ENCODE measurements at regions not wholly inside any gene's neighbourhood (a gene's known extent, or its start where the extent isn't known, plus 50 kb on each side); places are given as distances from the start of the nearest gene placed in this dataset.

DNA sequence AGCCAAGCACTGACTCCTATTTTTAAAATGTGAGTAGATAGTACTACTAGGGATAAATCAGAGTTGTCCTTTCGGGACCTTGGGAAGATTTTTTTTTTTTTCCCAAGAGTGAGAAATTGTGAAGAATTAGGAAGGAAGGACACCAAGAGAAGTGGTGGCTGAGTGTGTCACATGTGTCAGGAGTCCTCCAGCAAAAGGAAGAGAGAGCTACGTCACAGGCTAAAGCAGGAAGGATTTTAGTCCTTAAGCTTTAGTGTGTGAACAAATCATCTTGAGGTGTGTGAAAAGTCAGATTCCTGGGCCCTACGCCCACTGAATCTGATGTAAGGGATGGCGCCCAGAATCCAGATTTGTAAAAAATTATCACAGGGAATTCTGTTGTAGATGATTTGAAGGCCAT lies 172.7 kb downstream of the SERPINI1 start:
- TF ChIP-seq CTCF (IDR thresholded peaks at IDR 0.05; ENCODE audit: insufficient read depth, low read length) (no peak), POLR2AphosphoS5 (IDR thresholded peaks at IDR 0.05; ENCODE audit: low read depth) (no peak)

Data from HL-60 (cell line).